Heart right ventricle (tissue), 16 donors: ENCODE measurements at regions not wholly inside any gene's neighbourhood (a gene's known extent, or its start where the extent isn't known, plus 50 kb on each side); places are given as distances from the start of the nearest gene placed in this dataset.

Source experiments
- ATAC-seq, 8 donors: fragments of 200-7000 bp; cut with Tn5 transposase; one replicate each; pipeline ENCODE4 v1.9.1; 2020; ENCODE audit warnings: mild to moderate bottlenecking in 8 of 8, moderate library complexity in 8 of 8, moderate number of reproducible peaks in 1 of 8
- DNase-seq, 2 donors: peaks; one replicate each; pipeline ENCODE4 v3.0.0-alpha.2; 2020
- H3K27ac ChIP-seq, 10 donors: fragments of 200-600 bp; sonication (generic) in 2 of 10; one replicate each; pipeline versions ENCODE4 v1.5.0 to v1.8.0; 2020 to 2022; ENCODE audit warnings: mild to moderate bottlenecking in 3 of 10
- H3K27me3 ChIP-seq, 7 donors: fragments of 200-600 bp; one replicate each; pipeline ENCODE4 v1.8.0; 2021 to 2022; ENCODE audit warnings: mild to moderate bottlenecking in 2 of 7
- H3K36me3 ChIP-seq, 9 donors: fragments of 200-600 bp; sonication (generic) in 1 of 9; one replicate each; pipeline versions ENCODE4 v1.5.0 to v1.8.0; 2020 to 2022; ENCODE audit warnings: mild to moderate bottlenecking in 2 of 9
- H3K4me1 ChIP-seq, 9 donors: fragments of 200-600 bp; sonication (generic) in 1 of 9; one replicate each; pipeline versions ENCODE4 v1.5.0 to v1.8.0; 2020 to 2022; ENCODE audit warnings: mild to moderate bottlenecking in 4 of 9
- H3K4me3 ChIP-seq, 10 donors: fragments of 200-600 bp; sonication (generic) in 2 of 10; one replicate each; pipeline versions ENCODE4 v1.5.0 to v1.8.0; 2020 to 2022; ENCODE audit warnings: mild to moderate bottlenecking in 7 of 10, moderate library complexity in 2 of 10
- H3K9me3 ChIP-seq, 11 donors: fragments of 200-600 bp in 10 of 11; sonication (generic) in 2 of 11; one replicate each; pipeline versions ENCODE4 v1.5.0 to v1.8.0; 2013 to 2022; ENCODE audit warnings: mild to moderate bottlenecking in 2 of 11, control low read depth in 1 of 11, moderate library complexity in 1 of 11
- CTCF ChIP-seq, 9 donors: fragments of 200-600 bp; sonication (generic) in 2 of 9; IDR thresholded peaks; one replicate each; pipeline versions ENCODE4 v1.5.0 to v1.8.0; 2021 to 2022; ENCODE audit warnings: antibody characterized with exemption in 9 of 9, mild to moderate bottlenecking in 5 of 9, moderate library complexity in 1 of 9
- WGBS, 2 donors: extraction: QIAGEN DNeasy Blood & Tissue Kit; methylation state at CpG; one replicate each; pipeline ENCODE4 v1.1.7; 2013; ENCODE audit warnings: inconsistent platforms in 1 of 2; 5-methylcytosine and 5-hydroxymethylcytosine counted together
- intact Hi-C, 10 donors: fragments of 100-400 bp; cut with DNase I; formaldehyde crosslinking; loops; one replicate each; pipeline versions ENCODE4 v1.11.1 to v1.14.2; 2022
- donor health status: Arrhythmogenic right ventricular cardiomyopathy.
- donor health status: ischemic (EF 13 %, LVEDD 7.1; RV severe dilation, severe dysfunction).
- donor health status: healthy with polysubstance abuse.
- donor health status: DM: no; HTN: yes; CAD: no.
- donor health status: DM: no; HTN: no; CAD: no.
- donor health status: ischemic (EF 25% LVEDD 6.9; RV normal size, moderate dysfunction).
- donor health status: ischemic (EF 25% LVEDD 5.7; RV mildly dilated, moderate dysfunction).
- donor health status: healthy.
- donor health status: DM: yes; HTN: yes; CAD: no.
- donor health status: Ischemic cardiomyopathy.
- donor health status: ischemic (EF 35%, LVEDD 5.7; RV mildly dilated, moderate dysfunction).
- donor health status: nonischemic (EF 11% LVEDD 7.7; RV severe dilation, severe dysfunction).
- donor health status: DM: yes; HTN: yes; CAD: no.
- donor health status: PGD.
- donor health status: ischemic (EF 29% LVEDD 5.4; RV normal size, mild dysfunction).
- donor health status: nonischemic (EF 23%, LVEDD 6.1; RV moderate dilation, normal function).

- intact Hi-C loops = no loop called here
- DNase-seq (no peak), ATAC-seq (no peak)
- TF ChIP-seq CTCF (IDR thresholded peaks at IDR 0.05) = no peak
- Histone ChIP-seq H3K4me3 (no peak overlapping the region), H3K9me3 (no peaks in the 10 kb centered on the region), H3K27me3 (peaks cover 0 to 36% (median 0%) of the 10 kb centered on the region in 7 donors), H3K4me1 (peaks cover 0 to 6% (median 0%) of the 10 kb centered on the region in 9 donors), H3K36me3 (no peaks in the 10 kb centered on the region), H3K27ac (no peak overlapping the region)
- 79% methylated on average over 7 of the region's 7 CpGs for WGBS, 2 donors
Measured at GRCh38 chr16:87243478-87243877, 73.7 kb downstream of the C16orf95 start.

GRCh38 chr16:87244636-87245197, 72.5 kb downstream of the C16orf95 start:
- WGBS, 2 donors = 78% methylated on average over 7 of the region's 7 CpGs
- Histone ChIP-seq H3K9me3 (no peaks in the 10 kb centered on the region), H3K4me1 (peaks cover 0 to 6% (median 0%) of the 10 kb centered on the region in 9 donors), H3K27ac (no peak overlapping the region), H3K36me3 (no peaks in the 10 kb centered on the region), H3K4me3 (no peak overlapping the region), H3K27me3 (peaks cover 0 to 36% (median 0%) of the 10 kb centered on the region in 7 donors)
- ATAC-seq = no peak
- intact Hi-C loops = no loop called here
- no peak for DNase-seq
- TF ChIP-seq CTCF (IDR thresholded peaks at IDR 0.05) = no peak

- TF ChIP-seq CTCF (IDR thresholded peaks at IDR 0.05) = no peak
- Histone ChIP-seq H3K9me3 (no peaks in the 10 kb centered on the region), H3K27ac (no peak overlapping the region), H3K4me1 (peaks cover 0 to 6% (median 0%) of the 10 kb centered on the region in 9 donors), H3K4me3 (no peak overlapping the region), H3K36me3 (no peaks in the 10 kb centered on the region), H3K27me3 (peaks cover 0 to 36% (median 0%) of the 10 kb centered on the region in 7 donors)
- WGBS, 2 donors = 58 to 60% methylated on average over 13 of the region's 13 CpGs
- DNase-seq = no peak
- no peak for ATAC-seq
- intact Hi-C loops = no loop called here
Measured at GRCh38 chr16:87245511-87245910, 71.7 kb downstream of the C16orf95 start.

- WGBS, 2 donors = 76 to 81% methylated on average over 14 of the region's 14 CpGs
- H3K27ac ChIP-seq = no peak overlapping the region
Measured at GRCh38 chr16:87246269-87247065, 70.7 kb downstream of the C16orf95 start.

More at GRCh38 chr16:87246269-87247065, 70.7 kb downstream of the C16orf95 start:
- intact Hi-C loops = no loop called here
- H3K4me1 ChIP-seq = peaks cover 0 to 6% (median 0%) of the 10 kb centered on the region in 9 donors
- peaks cover 0 to 36% (median 0%) of the 10 kb centered on the region in 7 donors for H3K27me3 ChIP-seq
- no peak overlapping the region for H3K4me3 ChIP-seq
- no peaks in the 10 kb centered on the region for H3K36me3 ChIP-seq
- ATAC-seq = no peak
- H3K9me3 ChIP-seq = no peaks in the 10 kb centered on the region
- DNase-seq = no peak
- no peak for TF ChIP-seq CTCF (IDR thresholded peaks at IDR 0.05)
